H1 (cell line): ENCODE measurements at regions not wholly inside any gene's neighbourhood (a gene's known extent, or its start where the extent isn't known, plus 50 kb on each side); places are given as distances from the start of the nearest gene placed in this dataset.

Experiments used
- CBX8 ChIP-seq: fragments of 300-800, 300-1000 bp; sonication (generic); IDR thresholded peaks from 2 replicates; pipeline ENCODE4 v1.7.1; 2016; ENCODE audit warnings: low read depth, low read length, borderline replicate concordance
- SAP30 ChIP-seq: fragments of 300-600 bp; sonication (generic); IDR thresholded peaks from 2 replicates; pipeline ENCODE4 v1.7.1; 2012; ENCODE audit warnings: low read length, moderate library complexity, mild to moderate bottlenecking, inconsistent platforms; ENCODE audit not compliant: insufficient read depth, insufficient replicate concordance
- SIRT6 ChIP-seq: IDR thresholded peaks from one replicate; pipeline ENCODE4 v1.7.1; 2012; ENCODE audit warnings: low read length, inconsistent platforms
- TF ChIP-seq, protein P1 (sequence below): fragments of 300-600 bp; sonication (generic); IDR thresholded peaks from 2 replicates; pipeline ENCODE4 v1.7.1; 2012; ENCODE audit warnings: low read length, moderate library complexity, mild to moderate bottlenecking, inconsistent platforms; ENCODE audit not compliant: insufficient replicate concordance

DNA sequence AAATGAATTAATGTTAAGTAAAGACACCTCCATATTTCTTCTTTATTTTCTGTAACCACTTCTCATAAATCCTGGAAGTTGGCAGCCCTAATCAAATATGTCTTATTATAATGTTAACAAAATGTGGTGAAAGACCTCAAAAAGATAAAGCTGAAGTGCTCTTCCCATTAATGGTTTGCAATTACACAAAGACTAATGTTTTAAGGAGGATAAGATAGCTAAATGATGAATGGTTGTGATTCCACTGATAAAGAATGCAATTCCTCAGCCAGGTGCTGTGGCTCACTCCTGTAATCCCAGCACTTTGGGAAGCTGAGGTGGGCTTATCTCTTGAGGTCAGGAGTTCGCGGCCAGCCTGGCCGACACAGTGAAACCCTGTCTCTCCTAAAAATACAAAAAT is 125.8 kb upstream of the SNX2 start (continued):
- TF ChIP-seq, protein P1, sequence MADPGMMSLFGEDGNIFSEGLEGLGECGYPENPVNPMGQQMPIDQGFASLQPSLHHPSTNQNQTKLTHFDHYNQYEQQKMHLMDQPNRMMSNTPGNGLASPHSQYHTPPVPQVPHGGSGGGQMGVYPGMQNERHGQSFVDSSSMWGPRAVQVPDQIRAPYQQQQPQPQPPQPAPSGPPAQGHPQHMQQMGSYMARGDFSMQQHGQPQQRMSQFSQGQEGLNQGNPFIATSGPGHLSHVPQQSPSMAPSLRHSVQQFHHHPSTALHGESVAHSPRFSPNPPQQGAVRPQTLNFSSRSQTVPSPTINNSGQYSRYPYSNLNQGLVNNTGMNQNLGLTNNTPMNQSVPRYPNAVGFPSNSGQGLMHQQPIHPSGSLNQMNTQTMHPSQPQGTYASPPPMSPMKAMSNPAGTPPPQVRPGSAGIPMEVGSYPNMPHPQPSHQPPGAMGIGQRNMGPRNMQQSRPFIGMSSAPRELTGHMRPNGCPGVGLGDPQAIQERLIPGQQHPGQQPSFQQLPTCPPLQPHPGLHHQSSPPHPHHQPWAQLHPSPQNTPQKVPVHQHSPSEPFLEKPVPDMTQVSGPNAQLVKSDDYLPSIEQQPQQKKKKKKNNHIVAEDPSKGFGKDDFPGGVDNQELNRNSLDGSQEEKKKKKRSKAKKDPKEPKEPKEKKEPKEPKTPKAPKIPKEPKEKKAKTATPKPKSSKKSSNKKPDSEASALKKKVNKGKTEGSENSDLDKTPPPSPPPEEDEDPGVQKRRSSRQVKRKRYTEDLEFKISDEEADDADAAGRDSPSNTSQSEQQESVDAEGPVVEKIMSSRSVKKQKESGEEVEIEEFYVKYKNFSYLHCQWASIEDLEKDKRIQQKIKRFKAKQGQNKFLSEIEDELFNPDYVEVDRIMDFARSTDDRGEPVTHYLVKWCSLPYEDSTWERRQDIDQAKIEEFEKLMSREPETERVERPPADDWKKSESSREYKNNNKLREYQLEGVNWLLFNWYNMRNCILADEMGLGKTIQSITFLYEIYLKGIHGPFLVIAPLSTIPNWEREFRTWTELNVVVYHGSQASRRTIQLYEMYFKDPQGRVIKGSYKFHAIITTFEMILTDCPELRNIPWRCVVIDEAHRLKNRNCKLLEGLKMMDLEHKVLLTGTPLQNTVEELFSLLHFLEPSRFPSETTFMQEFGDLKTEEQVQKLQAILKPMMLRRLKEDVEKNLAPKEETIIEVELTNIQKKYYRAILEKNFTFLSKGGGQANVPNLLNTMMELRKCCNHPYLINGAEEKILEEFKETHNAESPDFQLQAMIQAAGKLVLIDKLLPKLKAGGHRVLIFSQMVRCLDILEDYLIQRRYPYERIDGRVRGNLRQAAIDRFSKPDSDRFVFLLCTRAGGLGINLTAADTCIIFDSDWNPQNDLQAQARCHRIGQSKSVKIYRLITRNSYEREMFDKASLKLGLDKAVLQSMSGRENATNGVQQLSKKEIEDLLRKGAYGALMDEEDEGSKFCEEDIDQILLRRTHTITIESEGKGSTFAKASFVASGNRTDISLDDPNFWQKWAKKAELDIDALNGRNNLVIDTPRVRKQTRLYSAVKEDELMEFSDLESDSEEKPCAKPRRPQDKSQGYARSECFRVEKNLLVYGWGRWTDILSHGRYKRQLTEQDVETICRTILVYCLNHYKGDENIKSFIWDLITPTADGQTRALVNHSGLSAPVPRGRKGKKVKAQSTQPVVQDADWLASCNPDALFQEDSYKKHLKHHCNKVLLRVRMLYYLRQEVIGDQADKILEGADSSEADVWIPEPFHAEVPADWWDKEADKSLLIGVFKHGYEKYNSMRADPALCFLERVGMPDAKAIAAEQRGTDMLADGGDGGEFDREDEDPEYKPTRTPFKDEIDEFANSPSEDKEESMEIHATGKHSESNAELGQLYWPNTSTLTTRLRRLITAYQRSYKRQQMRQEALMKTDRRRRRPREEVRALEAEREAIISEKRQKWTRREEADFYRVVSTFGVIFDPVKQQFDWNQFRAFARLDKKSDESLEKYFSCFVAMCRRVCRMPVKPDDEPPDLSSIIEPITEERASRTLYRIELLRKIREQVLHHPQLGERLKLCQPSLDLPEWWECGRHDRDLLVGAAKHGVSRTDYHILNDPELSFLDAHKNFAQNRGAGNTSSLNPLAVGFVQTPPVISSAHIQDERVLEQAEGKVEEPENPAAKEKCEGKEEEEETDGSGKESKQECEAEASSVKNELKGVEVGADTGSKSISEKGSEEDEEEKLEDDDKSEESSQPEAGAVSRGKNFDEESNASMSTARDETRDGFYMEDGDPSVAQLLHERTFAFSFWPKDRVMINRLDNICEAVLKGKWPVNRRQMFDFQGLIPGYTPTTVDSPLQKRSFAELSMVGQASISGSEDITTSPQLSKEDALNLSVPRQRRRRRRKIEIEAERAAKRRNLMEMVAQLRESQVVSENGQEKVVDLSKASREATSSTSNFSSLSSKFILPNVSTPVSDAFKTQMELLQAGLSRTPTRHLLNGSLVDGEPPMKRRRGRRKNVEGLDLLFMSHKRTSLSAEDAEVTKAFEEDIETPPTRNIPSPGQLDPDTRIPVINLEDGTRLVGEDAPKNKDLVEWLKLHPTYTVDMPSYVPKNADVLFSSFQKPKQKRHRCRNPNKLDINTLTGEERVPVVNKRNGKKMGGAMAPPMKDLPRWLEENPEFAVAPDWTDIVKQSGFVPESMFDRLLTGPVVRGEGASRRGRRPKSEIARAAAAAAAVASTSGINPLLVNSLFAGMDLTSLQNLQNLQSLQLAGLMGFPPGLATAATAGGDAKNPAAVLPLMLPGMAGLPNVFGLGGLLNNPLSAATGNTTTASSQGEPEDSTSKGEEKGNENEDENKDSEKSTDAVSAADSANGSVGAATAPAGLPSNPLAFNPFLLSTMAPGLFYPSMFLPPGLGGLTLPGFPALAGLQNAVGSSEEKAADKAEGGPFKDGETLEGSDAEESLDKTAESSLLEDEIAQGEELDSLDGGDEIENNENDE, result no peak
- TF ChIP-seq SAP30 (no peak), SIRT6 (no peak), CBX8 (no peak)
